ENCODE measurements at regions not wholly inside any gene's neighbourhood (a gene's known extent, or its start where the extent isn't known, plus 50 kb on each side); places are given as distances from the start of the nearest gene placed in this dataset.

DNA sequence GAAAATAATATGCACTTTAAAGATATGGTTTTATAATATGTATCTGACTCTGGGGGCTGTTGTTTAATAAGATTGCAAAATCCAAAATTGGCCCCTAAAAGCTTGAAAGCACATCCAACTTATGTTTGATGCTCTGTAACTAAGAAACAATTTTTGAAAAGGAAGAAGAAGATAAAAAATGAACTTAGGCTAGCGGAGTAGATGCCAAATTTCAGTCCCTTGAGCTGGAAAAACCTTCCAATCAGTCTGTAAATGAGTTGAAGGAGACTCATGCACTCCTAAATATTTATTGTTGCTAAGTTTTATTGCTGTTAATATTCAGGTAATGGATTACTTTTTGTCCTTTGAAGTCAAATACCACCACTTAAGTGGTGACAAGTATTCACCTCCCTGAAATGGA, 465.0 kb downstream of the ZEB2 start:
- TF ChIP-seq ZNF274 (IDR thresholded peaks at IDR 0.05; ENCODE audit: low read depth, low read length) (no peak), SUZ12 (IDR thresholded peaks at IDR 0.05; ENCODE audit: extremely low read depth, insufficient read depth, insufficient read length) (no peak), YY1 (IDR thresholded peaks at IDR 0.05; ENCODE audit: insufficient read depth, insufficient read length) (no peak)

Data from NT2/D1 (cell line).